HL-60 (cell line): ENCODE measurements at regions not wholly inside any gene's neighbourhood (a gene's known extent, or its start where the extent isn't known, plus 50 kb on each side); places are given as distances from the start of the nearest gene placed in this dataset.

Experiments
- CTCF ChIP-seq: IDR thresholded peaks from one replicate; pipeline ENCODE4 v1.5.1; 2011; ENCODE audit warnings: low read length, control low read depth, inconsistent platforms; ENCODE audit not compliant: insufficient read depth
- GABPA ChIP-seq: IDR thresholded peaks from 2 replicates; pipeline ENCODE4 v1.6.1; 2012; ENCODE audit warnings: low read depth
- POLR2AphosphoS5 ChIP-seq: IDR thresholded peaks from 2 replicates; pipeline ENCODE4 v1.6.1; 2012; ENCODE audit warnings: low read depth

DNA sequence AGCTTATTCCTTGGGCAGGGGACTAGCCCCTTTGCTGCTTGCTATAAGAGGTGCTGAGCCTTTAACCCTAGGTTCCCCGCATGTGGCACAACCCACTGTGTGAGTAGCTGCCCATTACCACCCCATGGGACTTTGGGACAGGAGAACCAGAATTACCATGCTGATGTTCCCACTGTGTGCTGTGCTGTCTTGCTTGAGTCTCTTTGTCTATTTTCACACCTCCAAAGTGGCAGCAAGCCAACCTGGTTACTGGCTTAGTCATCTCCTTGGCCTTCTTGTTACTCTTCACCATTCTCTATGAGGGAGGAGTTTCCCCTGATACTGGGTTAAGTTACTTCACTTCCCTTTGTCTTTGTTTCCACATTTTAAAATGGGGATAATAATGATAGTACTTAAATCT lies 73.4 kb upstream of the ETV6 start:
- TF ChIP-seq CTCF: no peak
- TF ChIP-seq GABPA: no peak
- TF ChIP-seq POLR2AphosphoS5: no peak
